ENCODE measurements at regions not wholly inside any gene's neighbourhood (a gene's known extent, or its start where the extent isn't known, plus 50 kb on each side); places are given as distances from the start of the nearest gene placed in this dataset.
A peak's percentile ranks its signal among the peaks of the same experiment; 100 is the strongest.
"Not testable (repeated sequence)": the region's sequence is repeated elsewhere in the genome, so short reads cannot be mapped to it uniquely, and the experiment has no call there.

DNA sequence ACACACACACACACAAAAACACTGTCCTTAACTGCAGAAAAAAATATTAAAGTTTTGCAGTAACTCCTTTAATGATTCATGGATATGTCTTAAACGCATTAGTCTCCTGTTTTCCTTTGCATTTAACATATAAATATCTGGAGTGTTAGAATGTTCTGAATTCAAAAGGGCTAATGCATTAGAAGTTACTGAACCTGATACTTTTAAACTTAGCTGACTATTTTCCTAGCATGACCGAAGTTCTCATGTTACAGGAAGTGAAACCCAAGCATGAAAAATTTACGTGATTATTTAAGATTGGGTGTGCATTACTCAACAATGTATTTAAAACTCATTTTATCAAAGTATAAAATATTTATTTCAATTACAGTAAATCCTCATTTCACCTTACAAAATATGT, 791.2 kb downstream of the FLRT2 start:
- Histone ChIP-seq H3K4me1 (no peaks in the 10 kb centered on the region), H3K27ac (no peak overlapping the region), H3K4me3 (no peak overlapping the region), H3K9ac (no peak overlapping the region), H3K4me2 (no peak overlapping the region), H3K36me3 (no peaks in the 10 kb centered on the region), H2AFZ (replicated peaks) (no peak overlapping the region), H3F3A (ENCODE audit: low read depth) (no peaks in the 10 kb centered on the region), H3K9me3 (ENCODE audit: low read depth) (no peaks in the 10 kb centered on the region), H4K20me1 (ENCODE audit: low read depth) (no peaks in the 10 kb centered on the region), H3K79me2 (ENCODE audit: low read depth) (no peaks in the 10 kb centered on the region), H3K27me3 (no peaks in the 10 kb centered on the region)
- TF ChIP-seq EZH2phosphoT487 (IDR thresholded peaks at IDR 0.05) = no peak
- TF ChIP-seq EZH2 (IDR thresholded peaks at IDR 0.05) = no peak
- no peak for TF ChIP-seq CTCF (IDR thresholded peaks at IDR 0.05)
- Mint-ChIP-seq H3K4me1 (no peaks in the 10 kb centered on the region), H3K4me3 (no peak overlapping the region), H3K9me3 (no peaks in the 10 kb centered on the region), H3K27ac (no peak overlapping the region), H3K36me3 (no peaks in the 10 kb centered on the region), H3K27me3 (ENCODE audit: insufficient read depth, low read depth) (no peaks in the 10 kb centered on the region)
- DNase-seq (ENCODE audit: low spot score) = no peak

DNA sequence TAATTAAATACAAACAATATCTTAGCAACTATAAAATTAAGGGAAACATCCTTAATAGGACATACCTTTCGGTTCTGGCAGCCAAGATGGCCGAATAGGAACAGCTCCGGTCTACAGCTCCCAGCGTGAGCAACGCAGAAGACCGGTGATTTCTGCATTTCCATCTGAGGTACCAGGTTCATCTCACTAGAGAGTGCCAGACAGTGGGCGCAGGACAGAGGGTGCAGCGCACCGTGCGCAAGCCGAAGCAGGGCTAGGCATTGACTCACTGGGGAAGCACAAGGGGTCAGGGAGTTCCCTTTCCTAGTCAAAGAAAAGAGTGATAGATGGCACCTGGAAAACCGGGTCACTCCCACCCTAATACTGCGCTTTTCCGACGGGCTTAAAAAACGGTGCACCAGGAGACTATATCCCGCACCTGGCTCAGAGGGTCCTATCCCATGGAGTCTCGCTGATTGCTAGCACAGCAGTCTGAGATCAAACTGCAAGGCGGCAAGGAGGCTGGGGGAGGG, 782.3 kb downstream of the FLRT2 start:
- H3K9me3 Mint-ChIP-seq; H3K9me3 ChIP-seq (ENCODE audit: low read depth); H3K79me2 ChIP-seq (ENCODE audit: low read depth); H3K4me1 ChIP-seq; H2AFZ ChIP-seq (replicated peaks); H3K9ac ChIP-seq; H3K36me3 Mint-ChIP-seq; H3K27ac ChIP-seq; DNase-seq (ENCODE audit: low spot score); H3K27me3 ChIP-seq; H3K36me3 ChIP-seq; H4K20me1 ChIP-seq (ENCODE audit: low read depth); H3K4me3 ChIP-seq; H3K27me3 Mint-ChIP-seq (ENCODE audit: insufficient read depth, low read depth); H3F3A ChIP-seq (ENCODE audit: low read depth); H3K4me1 Mint-ChIP-seq; H3K4me3 Mint-ChIP-seq; H3K4me2 ChIP-seq: not testable (repeated sequence)
- peak overlapping the region; percentile 46 for H3K27ac Mint-ChIP-seq

- no peaks in the 10 kb centered on the region for H3K9me3 ChIP-seq (ENCODE audit: low read depth)
- no peaks in the 10 kb centered on the region for H3K27me3 ChIP-seq
- no peaks in the 10 kb centered on the region for H3K36me3 ChIP-seq
These were observed 781.2 kb downstream of the FLRT2 start for GRCh38 chr14:86311151-86311550.

More at GRCh38 chr14:86311151-86311550, 781.2 kb downstream of the FLRT2 start:
- Mint-ChIP-seq H3K36me3 (no peaks in the 10 kb centered on the region), H3K4me1 (no peaks in the 10 kb centered on the region), H3K4me3 (no peak overlapping the region), H3K27me3 (ENCODE audit: insufficient read depth, low read depth) (peaks cover 3% of the 10 kb centered on the region), H3K9me3 (no peaks in the 10 kb centered on the region), H3K27ac (no peak overlapping the region)
- no peak overlapping the region for H3K9ac ChIP-seq
- DNase-seq (ENCODE audit: low spot score) = no peak
- H3K4me1 ChIP-seq = no peaks in the 10 kb centered on the region
- no peak overlapping the region for H3K27ac ChIP-seq
- H3K79me2 ChIP-seq (ENCODE audit: low read depth) = no peaks in the 10 kb centered on the region
- H2AFZ ChIP-seq (replicated peaks) = no peak overlapping the region
- H3K4me3 ChIP-seq = no peak overlapping the region
- H3F3A ChIP-seq (ENCODE audit: low read depth) = no peaks in the 10 kb centered on the region
- no peaks in the 10 kb centered on the region for H4K20me1 ChIP-seq (ENCODE audit: low read depth)
- TF ChIP-seq EZH2phosphoT487 (IDR thresholded peaks at IDR 0.05) (no peak), EZH2 (IDR thresholded peaks at IDR 0.05) (no peak), CTCF (IDR thresholded peaks at IDR 0.05) (no peak)
- no peak overlapping the region for H3K4me2 ChIP-seq

Data from neural progenitor cell (in vitro differentiated cells).